ENCODE measurements at regions not wholly inside any gene's neighbourhood (a gene's known extent, or its start where the extent isn't known, plus 50 kb on each side); places are given as distances from the start of the nearest gene placed in this dataset.

GRCh38 chr4:30835044-30835443 lies 114.9 kb downstream of the PCDH7 start:
- intact Hi-C loops (cut with DNase I), result no loop called here
- no peak for DNase-seq
- ATAC-seq (ENCODE audit: poor library complexity), result no peak

- ATAC-seq (ENCODE audit: poor library complexity), result no peak
- intact Hi-C loops (cut with DNase I), result no loop called here
- DNase-seq, result no peak
Observed at GRCh38 chr4:30836231-30836630, 116.1 kb downstream of the PCDH7 start.

GRCh38 chr4:30837131-30837539 lies 117.0 kb downstream of the PCDH7 start:
- DNase-seq (no peak), ATAC-seq (ENCODE audit: poor library complexity) (peak; percentile 73)
- intact Hi-C loops (cut with DNase I), result no loop called here

GRCh38 chr4:30837861-30838260 lies 117.7 kb downstream of the PCDH7 start:
- DNase-seq, result no peak
- ATAC-seq (ENCODE audit: poor library complexity), result no peak
- intact Hi-C loops (cut with DNase I), result no loop called here

GRCh38 chr4:30838331-30838730 lies 118.2 kb downstream of the PCDH7 start:
- DNase-seq, result no peak
- intact Hi-C loops (cut with DNase I), result no loop called here
- no peak for ATAC-seq (ENCODE audit: poor library complexity)

GRCh38 chr4:30839583-30840520 lies 119.7 kb downstream of the PCDH7 start:
- no peak for DNase-seq
- ATAC-seq (ENCODE audit: poor library complexity), result no peak
- intact Hi-C loops (cut with DNase I), result no loop called here

- no peak for DNase-seq
- intact Hi-C loops (cut with DNase I), result no loop called here
- no peak for ATAC-seq (ENCODE audit: poor library complexity)
Observed at GRCh38 chr4:30840571-30840970, 120.4 kb downstream of the PCDH7 start.

GRCh38 chr4:30842142-30842541 lies 122.0 kb downstream of the PCDH7 start:
- ATAC-seq (ENCODE audit: poor library complexity), result no peak
- intact Hi-C loops (cut with DNase I), result no loop called here
- DNase-seq, result no peak

GRCh38 chr4:30842689-30843088 lies 122.5 kb downstream of the PCDH7 start:
- no peak for DNase-seq
- intact Hi-C loops (cut with DNase I), result no loop called here
- no peak for ATAC-seq (ENCODE audit: poor library complexity)

GRCh38 chr4:30844861-30845582 lies 124.9 kb downstream of the PCDH7 start:
- no peak for ATAC-seq (ENCODE audit: poor library complexity)
- DNase-seq, result no peak
- intact Hi-C loops (cut with DNase I), result no loop called here

GRCh38 chr4:30847167-30847566 lies 127.0 kb downstream of the PCDH7 start:
- intact Hi-C loops (cut with DNase I), result no loop called here
- ATAC-seq (ENCODE audit: poor library complexity), result no peak

GRCh38 chr4:30847958-30848357 lies 127.8 kb downstream of the PCDH7 start:
- DNase-seq, result no peak
- ATAC-seq (ENCODE audit: poor library complexity), result no peak
- intact Hi-C loops (cut with DNase I), result no loop called here

More at GRCh38 chr4:30847167-30847566, 127.0 kb downstream of the PCDH7 start:
- no peak for DNase-seq

GRCh38 chr4:30854531-30854930 lies 134.4 kb downstream of the PCDH7 start:
- DNase-seq (no peak), ATAC-seq (ENCODE audit: poor library complexity) (no peak)
- intact Hi-C loops (cut with DNase I), result no loop called here

GRCh38 chr4:30855232-30855631 lies 135.1 kb downstream of the PCDH7 start:
- intact Hi-C loops (cut with DNase I), result no loop called here
- no peak for DNase-seq

GRCh38 chr4:30856795-30857564 lies 136.8 kb downstream of the PCDH7 start:
- DNase-seq (no peak), ATAC-seq (ENCODE audit: poor library complexity) (no peak)

More at GRCh38 chr4:30855232-30855631, 135.1 kb downstream of the PCDH7 start:
- ATAC-seq (ENCODE audit: poor library complexity), result no peak

GRCh38 chr4:30860978-30861377 lies 140.8 kb downstream of the PCDH7 start:
- DNase-seq, result no peak
- no peak for ATAC-seq (ENCODE audit: poor library complexity)
- intact Hi-C loops (cut with DNase I), result no loop called here

More at GRCh38 chr4:30856795-30857564, 136.8 kb downstream of the PCDH7 start:
- intact Hi-C loops (cut with DNase I), result no loop called here

GRCh38 chr4:30862196-30862595 lies 142.0 kb downstream of the PCDH7 start:
- DNase-seq, result no peak
- intact Hi-C loops (cut with DNase I), result no loop called here
- no peak for ATAC-seq (ENCODE audit: poor library complexity)

- ATAC-seq (ENCODE audit: poor library complexity), result no peak
- intact Hi-C loops (cut with DNase I), result no loop called here
- no peak for DNase-seq
Observed at GRCh38 chr4:30863021-30863420, 142.9 kb downstream of the PCDH7 start.

- intact Hi-C loops (cut with DNase I), result no loop called here
- DNase-seq, result no peak
- no peak for ATAC-seq (ENCODE audit: poor library complexity)
Observed at GRCh38 chr4:30865691-30866090, 145.5 kb downstream of the PCDH7 start.
